ENCODE measurements at regions not wholly inside any gene's neighbourhood (a gene's known extent, or its start where the extent isn't known, plus 50 kb on each side); places are given as distances from the start of the nearest gene placed in this dataset.

- CTCF ChIA-PET, result interaction anchor here (0.8 to 1.2 kb wide), 2 partner anchors 31 to 432 kb away, joined by 3 read pairs; no protein-coding TSS in a partner anchor
- POLR2A ChIA-PET, result interaction anchor here (0.6 to 0.7 kb wide), 3 partner anchors 13 to 386 kb away, joined by 3 to 4 read pairs (median 3); no protein-coding TSS in a partner anchor
- no TSS peak for BruUV-seq (replicated peaks)
These were observed 389.0 kb upstream of the ETAA1 start for GRCh38 chr2:67008155-67008554.

GRCh38 chr2:67012165-67012564, 385.0 kb upstream of the ETAA1 start:
- peak overlapping the region; percentile 32 for H3K27ac Mint-ChIP-seq (ENCODE audit: low read depth, unreplicated experiment)
- peaks cover 4% of the 10 kb centered on the region for H3K9me3 Mint-ChIP-seq (ENCODE audit: unreplicated experiment)
- no peaks in the 10 kb centered on the region for H3K36me3 Mint-ChIP-seq (ENCODE audit: insufficient read depth, unreplicated experiment)

More at GRCh38 chr2:67008155-67008554, 389.0 kb upstream of the ETAA1 start:
- Mint-ChIP-seq H3K4me1 (ENCODE audit: insufficient read depth, unreplicated experiment) (peaks cover 6% of the 10 kb centered on the region), H3K9me3 (ENCODE audit: unreplicated experiment) (peaks cover 4% of the 10 kb centered on the region), H3K36me3 (ENCODE audit: insufficient read depth, unreplicated experiment) (no peaks in the 10 kb centered on the region), H3K4me3 (ENCODE audit: unreplicated experiment) (no peak overlapping the region), H3K27me3 (ENCODE audit: insufficient read depth, unreplicated experiment) (no peaks in the 10 kb centered on the region), H3K27ac (ENCODE audit: low read depth, unreplicated experiment) (peak overlapping the region; percentile 51)
- no peak for DNase-seq (ENCODE audit: unreplicated experiment)
- intact Hi-C loops (cut with micrococcal nuclease), result no loop called here
- no peak for TF ChIP-seq CTCF (IDR thresholded peaks at IDR 0.05; ENCODE audit: unreplicated experiment)

GRCh38 chr2:67013821-67014220, 383.3 kb upstream of the ETAA1 start:
- ChIA-PET POLR2A (interaction anchor here (0.6 kb wide), 1 partner anchor 15 kb away, joined by 3 read pairs; no protein-coding TSS in a partner anchor), CTCF (interaction anchor here (1.0 kb wide), 1 partner anchor 24 kb away, joined by 3 read pairs; no protein-coding TSS in a partner anchor)
- H3K4me1 Mint-ChIP-seq (ENCODE audit: insufficient read depth, unreplicated experiment), result peaks cover 5% of the 10 kb centered on the region
- no peaks in the 10 kb centered on the region for H3K36me3 Mint-ChIP-seq (ENCODE audit: insufficient read depth, unreplicated experiment)
- DNase-seq (ENCODE audit: unreplicated experiment), result no peak
- H3K4me3 Mint-ChIP-seq (ENCODE audit: unreplicated experiment), result no peak overlapping the region
- H3K27ac Mint-ChIP-seq (ENCODE audit: low read depth, unreplicated experiment), result no peak overlapping the region
- no peaks in the 10 kb centered on the region for H3K27me3 Mint-ChIP-seq (ENCODE audit: insufficient read depth, unreplicated experiment)
- peaks cover 6% of the 10 kb centered on the region for H3K9me3 Mint-ChIP-seq (ENCODE audit: unreplicated experiment)
- no peak for TF ChIP-seq CTCF (IDR thresholded peaks at IDR 0.05; ENCODE audit: unreplicated experiment)
- intact Hi-C loops (cut with micrococcal nuclease), result no loop called here
- BruUV-seq (replicated peaks), result no TSS peak

More at GRCh38 chr2:67012165-67012564, 385.0 kb upstream of the ETAA1 start:
- ChIA-PET POLR2A (interaction anchor here (0.9 kb wide), 1 partner anchor 579 kb away, joined by 3 read pairs; no protein-coding TSS in a partner anchor), CTCF (no interaction called here)
- Mint-ChIP-seq H3K4me3 (ENCODE audit: unreplicated experiment) (no peak overlapping the region), H3K27me3 (ENCODE audit: insufficient read depth, unreplicated experiment) (no peaks in the 10 kb centered on the region), H3K4me1 (ENCODE audit: insufficient read depth, unreplicated experiment) (peaks cover 11% of the 10 kb centered on the region)
- intact Hi-C loops (cut with micrococcal nuclease), result no loop called here
- no peak for DNase-seq (ENCODE audit: unreplicated experiment)
- no peak for TF ChIP-seq CTCF (IDR thresholded peaks at IDR 0.05; ENCODE audit: unreplicated experiment)
- no TSS peak for BruUV-seq (replicated peaks)

GRCh38 chr2:67015681-67016080, 381.5 kb upstream of the ETAA1 start:
- no peak for TF ChIP-seq CTCF (IDR thresholded peaks at IDR 0.05; ENCODE audit: unreplicated experiment)
- POLR2A ChIA-PET, result interaction anchor here (0.6 to 1.6 kb wide), 6 partner anchors 16 to 538 kb away, joined by 3 to 5 read pairs (median 4); no protein-coding TSS in a partner anchor
- Mint-ChIP-seq H3K4me1 (ENCODE audit: insufficient read depth, unreplicated experiment) (peaks cover 5% of the 10 kb centered on the region), H3K9me3 (ENCODE audit: unreplicated experiment) (peaks cover 7% of the 10 kb centered on the region), H3K4me3 (ENCODE audit: unreplicated experiment) (no peak overlapping the region), H3K27me3 (ENCODE audit: insufficient read depth, unreplicated experiment) (no peaks in the 10 kb centered on the region), H3K27ac (ENCODE audit: low read depth, unreplicated experiment) (no peak overlapping the region), H3K36me3 (ENCODE audit: insufficient read depth, unreplicated experiment) (no peaks in the 10 kb centered on the region)
- DNase-seq (ENCODE audit: unreplicated experiment), result peak; percentile 34
- no TSS peak for BruUV-seq (replicated peaks)
- CTCF ChIA-PET, result no interaction called here
- intact Hi-C loops (cut with micrococcal nuclease), result no loop called here

Data from MCF 10A (cell line).